ENCODE measurements at regions not wholly inside any gene's neighbourhood (a gene's known extent, or its start where the extent isn't known, plus 50 kb on each side); places are given as distances from the start of the nearest gene placed in this dataset.

GRCh38 chr5:103356350-103357091 is 98.0 kb downstream of the MACIR start (continued):
- TF ChIP-seq RXRA (IDR thresholded peaks at IDR 0.05; ENCODE audit: insufficient read depth, low read depth, low read length) (no peak), SIX5 (IDR thresholded peaks at IDR 0.05; ENCODE audit: low read depth, low read length) (no peak), POLR2AphosphoS5 (IDR thresholded peaks at IDR 0.05; ENCODE audit: low read depth, low read length) (no peak), RAD21 (IDR thresholded peaks at IDR 0.05 in 1 of 2, conservative IDR thresholded peaks at IDR 0.05 in 1 of 2; ENCODE audit: low read depth in 2 of 2, low read length in 2 of 2) (no peak), RBBP5 (IDR thresholded peaks at IDR 0.05; ENCODE audit: borderline replicate concordance, low read depth, low read length) (no peak)
- TF ChIP-seq, protein P1, sequence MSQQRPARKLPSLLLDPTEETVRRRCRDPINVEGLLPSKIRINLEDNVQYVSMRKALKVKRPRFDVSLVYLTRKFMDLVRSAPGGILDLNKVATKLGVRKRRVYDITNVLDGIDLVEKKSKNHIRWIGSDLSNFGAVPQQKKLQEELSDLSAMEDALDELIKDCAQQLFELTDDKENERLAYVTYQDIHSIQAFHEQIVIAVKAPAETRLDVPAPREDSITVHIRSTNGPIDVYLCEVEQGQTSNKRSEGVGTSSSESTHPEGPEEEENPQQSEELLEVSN (IDR thresholded peaks at IDR 0.05), result no peak
